ENCODE measurements at regions not wholly inside any gene's neighbourhood (a gene's known extent, or its start where the extent isn't known, plus 50 kb on each side); places are given as distances from the start of the nearest gene placed in this dataset.
"Not testable (repeated sequence)": the region's sequence is repeated elsewhere in the genome, so short reads cannot be mapped to it uniquely, and the experiment has no call there.

- not testable (repeated sequence) for TF ChIP-seq CTCF (IDR thresholded peaks at IDR 0.05 in 8 of 11, conservative IDR thresholded peaks at IDR 0.05 in 3 of 11); POLR2A (IDR thresholded peaks at IDR 0.05); POLR2AphosphoS5 (IDR thresholded peaks at IDR 0.05)
Measured at GRCh38 chr2:91525587-91525986, 2834.1 kb downstream of the RPIA start.
